GM20000 (cell line): ENCODE measurements at regions not wholly inside any gene's neighbourhood (a gene's known extent, or its start where the extent isn't known, plus 50 kb on each side); places are given as distances from the start of the nearest gene placed in this dataset.

ENCODE experiments used
- DNase-seq: peaks from one replicate; pipeline ENCODE4 v3.0.0; 2012; ENCODE audit warnings: low spot score
- CTCF ChIP-seq: IDR thresholded peaks from 2 replicates; pipeline ENCODE4 v1.5.1; 2012; ENCODE audit warnings: mild to moderate bottlenecking, control low read depth; ENCODE audit errors: extremely low read depth, missing control alignments

DNA sequence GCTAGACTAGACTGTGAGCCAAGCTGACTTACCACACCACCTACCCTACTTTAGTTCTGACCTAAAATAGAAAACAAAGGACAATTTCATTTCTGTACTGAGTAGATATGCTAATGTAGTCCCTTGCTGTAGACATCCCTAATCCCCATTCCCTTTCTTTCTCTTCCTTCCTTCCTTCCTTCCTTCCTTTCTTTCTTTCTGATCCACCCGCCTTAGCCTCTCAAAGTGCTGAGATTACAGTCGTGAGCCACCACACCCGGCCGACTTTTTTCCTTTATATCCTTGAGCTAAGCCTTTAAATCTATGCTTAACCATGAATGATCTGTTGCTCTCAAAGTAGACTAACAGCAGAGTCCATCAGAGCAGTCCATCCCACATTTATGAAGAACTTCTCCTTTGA lies 465.0 kb downstream of the SLITRK6 start:
- no peak for TF ChIP-seq CTCF

DNA sequence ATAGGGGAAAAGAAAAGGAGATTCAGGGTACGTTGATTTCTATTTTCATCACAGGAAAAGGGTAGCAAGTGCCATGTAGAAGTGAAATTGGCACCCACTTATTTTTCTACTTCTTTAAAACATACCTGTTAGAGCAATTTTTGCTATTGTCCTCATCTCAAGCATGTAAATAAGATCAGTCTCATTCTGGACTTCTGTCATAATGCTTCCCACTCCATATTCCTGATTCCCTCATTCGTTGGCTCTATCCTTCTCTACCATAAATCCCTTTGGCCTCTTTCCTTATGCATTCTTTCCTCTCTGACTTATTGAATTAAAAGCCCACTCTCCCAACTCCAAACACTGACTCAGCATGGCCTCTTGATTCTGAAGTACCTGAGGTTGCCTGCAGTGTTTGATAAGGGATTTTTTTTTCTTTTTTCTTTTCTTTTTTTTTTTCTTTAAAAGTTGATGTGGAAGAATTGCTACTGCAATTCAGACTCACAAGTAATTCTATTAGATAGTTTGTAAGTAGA lies 465.7 kb downstream of the SLITRK6 start:
- no peak for DNase-seq
- TF ChIP-seq CTCF, result no peak

More for the DNA sequence above, 465.0 kb downstream of the SLITRK6 start:
- no peak for DNase-seq

DNA sequence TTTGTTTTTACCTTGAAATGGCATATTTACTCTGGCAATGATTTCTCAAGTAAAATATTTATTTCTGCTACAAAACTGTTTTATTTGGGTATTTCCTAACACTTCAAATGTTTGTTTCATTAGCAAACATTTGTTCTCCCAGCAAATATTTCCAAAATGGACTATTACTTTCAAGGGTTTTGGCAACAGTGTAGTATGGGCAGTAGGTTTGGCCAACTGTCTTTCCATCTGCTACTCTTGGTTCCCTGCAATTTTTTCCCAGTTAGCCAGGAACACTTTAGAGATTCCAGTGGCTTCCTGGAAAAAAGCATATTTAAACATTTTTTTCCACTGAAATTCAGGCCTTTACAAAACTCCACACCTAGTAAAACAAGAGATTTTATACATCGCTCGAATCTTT lies 466.6 kb downstream of the SLITRK6 start:
- no peak for TF ChIP-seq CTCF

DNA sequence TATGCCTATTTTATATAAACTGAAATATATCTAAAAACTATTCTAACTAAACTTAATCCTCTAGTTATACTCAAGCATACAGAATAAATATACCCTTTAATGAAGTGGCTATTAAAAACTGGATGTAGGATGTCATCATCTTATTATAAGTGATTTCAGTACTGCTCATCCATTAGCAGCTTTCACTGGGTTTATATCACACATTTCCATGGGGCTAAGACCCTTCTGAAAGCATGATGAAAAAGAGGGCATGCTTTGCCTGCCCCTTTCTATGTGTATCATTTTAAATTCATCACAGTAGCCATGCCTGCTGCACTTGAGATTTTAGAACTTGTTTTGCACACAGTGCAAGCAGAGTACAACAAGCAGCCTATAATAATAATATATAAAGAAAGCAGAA lies 477.5 kb downstream of the SLITRK6 start:
- DNase-seq, result no peak

More for the DNA sequence above, 466.6 kb downstream of the SLITRK6 start:
- DNase-seq, result no peak

GRCh38 chr13:85317781-85318180 lies 481.4 kb downstream of the SLITRK6 start:
- DNase-seq, result no peak
- no peak for TF ChIP-seq CTCF

More for the DNA sequence above, 477.5 kb downstream of the SLITRK6 start:
- TF ChIP-seq CTCF, result no peak

- TF ChIP-seq CTCF, result no peak
Observed at GRCh38 chr13:85316506-85317025, 482.7 kb downstream of the SLITRK6 start.

DNA sequence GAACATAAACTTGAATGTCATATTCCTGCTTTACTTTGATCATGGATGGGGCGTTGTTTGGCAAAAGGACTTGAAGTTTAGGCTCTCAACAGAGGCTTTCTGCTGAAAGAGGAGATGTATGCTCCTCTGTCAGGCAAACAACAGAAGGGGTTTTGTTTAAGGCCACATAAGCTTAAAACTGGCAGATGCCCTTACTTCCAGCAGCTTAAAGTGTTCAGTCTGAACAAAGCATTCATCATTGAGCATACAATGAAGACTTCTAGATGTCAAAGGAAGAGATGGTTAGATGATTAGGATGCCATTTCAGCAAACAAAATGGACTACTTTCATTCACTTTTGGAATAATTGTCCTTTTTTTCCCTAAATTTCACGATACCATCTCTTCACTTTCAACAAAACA lies 484.5 kb downstream of the SLITRK6 start:
- TF ChIP-seq CTCF, result no peak
- DNase-seq, result no peak

More at GRCh38 chr13:85316506-85317025, 482.7 kb downstream of the SLITRK6 start:
- no peak for DNase-seq
